Mucosa of gallbladder (tissue), 1 donor: ENCODE measurements at regions not wholly inside any gene's neighbourhood (a gene's known extent, or its start where the extent isn't known, plus 50 kb on each side); places are given as distances from the start of the nearest gene placed in this dataset.

Experiments
- DNase-seq: peaks from one replicate; pipeline ENCODE4 v3.0.0-alpha.2; 2020; ENCODE audit warnings: low spot score
- donor health status: DM: no; HTN: no; CAD: no.

DNA sequence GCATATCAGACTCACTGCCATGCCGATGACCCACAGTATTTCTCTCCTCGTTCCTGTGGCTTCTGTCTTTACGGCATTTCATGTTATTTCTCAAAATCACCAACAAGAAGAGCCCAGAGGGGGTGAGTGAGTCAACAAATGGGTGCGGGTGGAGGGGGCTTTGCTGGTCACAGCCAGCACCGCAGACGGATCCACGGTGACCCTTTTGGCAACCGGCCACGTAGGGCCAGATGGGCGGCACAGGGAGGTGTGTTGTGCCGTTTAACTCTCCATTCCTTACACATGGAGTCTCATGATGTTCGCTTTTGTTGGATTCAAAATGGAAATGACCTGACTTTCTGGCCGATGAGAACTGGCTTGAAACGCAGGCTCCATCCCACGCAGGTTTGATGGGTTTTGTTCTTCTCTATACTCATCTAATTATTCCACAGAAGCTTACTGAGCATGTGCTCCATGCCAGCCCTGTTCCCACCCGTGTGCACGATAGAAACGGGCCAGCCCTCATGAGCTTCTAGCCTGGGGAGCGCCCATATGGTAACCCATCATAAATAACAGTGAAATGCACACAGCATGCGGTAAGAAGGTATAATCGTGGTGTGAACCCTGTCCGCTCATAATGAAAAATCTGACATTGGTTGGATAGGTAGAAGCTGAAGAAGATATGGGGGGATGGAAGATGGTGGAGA is 319.9 kb downstream of the BRD1 start:
- no peak for DNase-seq

DNA sequence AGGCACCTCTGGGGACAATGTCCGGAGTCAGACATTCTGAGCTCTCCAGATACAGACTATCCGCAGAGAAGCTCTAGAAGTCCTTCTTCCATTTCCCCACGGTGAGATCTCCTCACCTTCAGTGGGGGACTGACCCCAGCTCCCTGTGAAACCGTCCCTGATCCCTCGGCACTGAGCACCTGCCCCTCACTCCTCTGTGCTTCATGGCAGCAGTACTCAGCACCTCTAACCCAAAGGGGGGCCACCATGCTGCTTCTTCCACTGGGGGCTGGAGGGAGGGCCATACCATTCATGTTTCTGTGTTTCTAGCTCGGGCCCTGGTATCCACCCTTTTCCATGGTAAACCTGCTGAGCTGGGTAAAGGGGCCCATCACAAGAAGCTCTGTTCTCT is 321.7 kb downstream of the BRD1 start:
- no peak for DNase-seq

DNA sequence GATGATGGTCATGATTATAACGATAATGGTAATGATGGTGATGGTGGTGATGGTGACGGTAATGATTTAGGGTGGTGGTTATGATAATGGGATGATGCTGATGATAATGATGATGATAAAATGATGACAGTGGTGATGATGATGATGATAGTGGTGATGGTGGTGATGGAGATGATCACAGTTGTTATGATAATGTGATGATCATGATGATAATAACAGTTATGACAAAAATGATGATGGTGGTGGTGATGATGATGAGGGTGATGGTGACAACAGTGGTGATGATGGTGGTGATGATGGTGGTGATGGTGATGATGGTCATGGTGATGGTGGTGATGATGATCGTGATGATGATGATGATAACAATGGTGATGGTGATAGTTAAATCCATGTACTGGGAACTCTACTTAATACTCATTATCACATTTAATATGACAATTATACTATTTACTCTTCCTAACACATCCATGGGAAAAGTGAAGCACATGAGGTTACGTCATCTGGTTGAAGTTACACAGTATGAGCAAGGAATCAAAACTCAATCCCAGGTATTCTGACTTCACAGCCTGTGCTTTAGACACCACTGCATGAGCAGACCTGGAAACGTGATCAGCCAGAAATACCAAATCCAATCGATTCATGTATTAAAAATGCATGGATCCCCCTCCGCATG is 322.2 kb downstream of the BRD1 start:
- no peak for DNase-seq

DNA sequence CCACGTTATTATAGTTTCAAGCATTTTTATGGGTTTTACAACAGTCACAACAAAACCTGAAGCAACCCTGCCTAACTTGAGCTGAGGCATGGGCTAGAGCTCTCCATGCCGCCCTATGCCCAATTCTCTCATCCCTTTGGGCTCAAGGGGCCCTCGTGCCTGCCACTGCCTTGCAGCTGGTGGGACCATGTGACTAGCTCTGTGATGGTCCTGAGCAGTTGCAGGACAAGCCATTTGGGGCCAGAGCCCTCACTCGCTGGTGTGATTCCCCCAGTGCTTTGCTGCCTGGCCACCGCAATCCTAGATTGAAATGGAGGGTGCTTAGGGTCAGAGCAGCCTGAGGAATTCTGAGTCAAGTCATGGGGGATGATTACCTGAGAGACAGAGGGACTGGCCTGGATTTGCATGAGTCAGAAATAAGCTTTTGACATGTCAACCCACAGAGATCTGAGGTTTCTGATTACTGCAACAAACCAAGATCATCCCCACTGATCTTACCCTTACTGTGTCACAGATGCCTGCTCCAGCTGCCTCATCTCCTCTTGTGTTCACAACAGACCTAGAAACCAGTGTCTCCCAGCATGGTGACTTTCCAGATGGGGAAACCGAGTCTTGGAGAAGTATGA is 323.7 kb downstream of the BRD1 start:
- DNase-seq, result no peak

DNA sequence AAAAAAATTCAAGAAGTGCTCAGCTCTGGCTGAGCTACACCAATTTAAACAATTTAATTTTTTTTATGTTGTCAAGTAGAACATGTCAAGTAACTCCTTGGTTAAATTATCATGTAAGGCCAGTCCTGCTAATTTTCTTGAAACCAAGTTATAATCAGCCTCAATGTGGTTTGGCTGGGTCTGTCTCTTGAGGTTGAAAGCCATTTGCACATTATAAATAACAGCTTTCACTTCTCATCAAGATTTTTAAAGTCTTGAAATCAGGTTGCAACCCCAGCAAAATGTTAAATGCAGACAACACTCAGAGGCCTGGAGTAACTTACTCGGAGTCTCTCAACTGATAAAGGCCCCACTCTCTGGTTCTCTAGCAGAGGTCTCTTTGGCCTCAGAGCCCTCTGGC is 324.4 kb downstream of the BRD1 start:
- no peak for DNase-seq

DNA sequence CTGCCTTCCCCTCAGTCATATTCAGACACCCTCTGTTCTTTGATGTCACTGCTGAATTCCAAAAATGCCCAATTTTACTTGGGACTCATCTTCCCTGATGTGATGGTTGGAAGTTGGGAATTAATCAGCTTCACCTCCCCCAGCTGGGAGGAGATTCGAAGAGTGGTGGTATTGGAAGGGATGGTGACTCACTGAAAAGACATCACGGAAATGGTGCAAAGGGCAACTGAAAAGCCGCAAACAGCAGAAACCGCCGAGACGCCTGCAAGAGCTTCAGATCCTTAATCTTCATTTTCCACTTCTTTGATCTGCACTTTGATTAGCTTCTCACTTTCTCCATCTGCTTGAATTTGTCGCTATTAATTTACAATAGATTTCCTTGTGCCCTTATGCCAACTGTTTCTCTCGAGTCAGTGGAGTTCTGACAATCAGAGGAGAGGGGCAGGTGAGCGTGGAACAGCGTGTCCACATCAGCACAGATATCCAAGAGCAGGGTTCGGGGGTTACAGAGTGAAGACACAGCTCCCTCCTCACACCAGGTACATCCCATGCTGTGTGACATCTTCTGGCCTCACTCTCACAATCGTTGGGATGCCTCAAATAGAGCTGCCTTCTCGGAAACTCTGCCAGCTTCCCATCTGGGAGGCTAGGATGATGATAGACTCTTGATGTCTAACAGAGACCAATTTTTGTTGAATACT is 325.4 kb downstream of the BRD1 start:
- DNase-seq, result no peak

DNA sequence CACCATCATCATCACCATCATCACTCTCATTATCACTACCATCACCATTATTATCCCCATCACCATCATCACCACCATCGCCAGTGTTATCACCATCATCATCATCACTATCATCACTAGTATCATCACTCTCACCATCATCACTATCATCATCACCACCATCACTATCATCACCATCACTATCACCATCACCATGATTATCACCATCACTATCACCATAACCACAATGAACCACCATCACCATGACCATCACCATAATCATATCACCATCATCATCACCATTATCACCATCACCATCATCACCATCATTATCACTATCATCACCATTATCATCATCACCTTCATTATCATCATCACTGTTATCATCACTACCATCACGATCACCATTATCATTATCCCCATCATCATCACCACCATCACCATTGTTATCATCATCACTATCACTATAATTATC is 326.7 kb downstream of the BRD1 start:
- DNase-seq, result no peak

DNA sequence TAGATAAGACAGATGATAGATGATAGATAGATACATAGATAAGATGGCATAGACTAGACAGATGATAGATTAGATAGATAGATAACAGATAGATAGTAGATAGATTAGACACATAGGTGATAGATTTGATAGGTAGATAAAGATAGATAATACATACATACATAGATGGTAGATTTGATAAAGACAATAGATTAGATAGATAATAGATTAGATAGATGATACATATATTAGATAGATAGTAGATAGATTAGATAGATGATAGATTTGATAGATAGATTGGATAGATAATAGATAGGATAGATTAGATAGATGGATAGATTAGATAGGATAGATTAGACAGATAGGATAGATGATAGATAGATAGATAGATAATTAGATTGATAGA is 327.6 kb downstream of the BRD1 start:
- no peak for DNase-seq

DNA sequence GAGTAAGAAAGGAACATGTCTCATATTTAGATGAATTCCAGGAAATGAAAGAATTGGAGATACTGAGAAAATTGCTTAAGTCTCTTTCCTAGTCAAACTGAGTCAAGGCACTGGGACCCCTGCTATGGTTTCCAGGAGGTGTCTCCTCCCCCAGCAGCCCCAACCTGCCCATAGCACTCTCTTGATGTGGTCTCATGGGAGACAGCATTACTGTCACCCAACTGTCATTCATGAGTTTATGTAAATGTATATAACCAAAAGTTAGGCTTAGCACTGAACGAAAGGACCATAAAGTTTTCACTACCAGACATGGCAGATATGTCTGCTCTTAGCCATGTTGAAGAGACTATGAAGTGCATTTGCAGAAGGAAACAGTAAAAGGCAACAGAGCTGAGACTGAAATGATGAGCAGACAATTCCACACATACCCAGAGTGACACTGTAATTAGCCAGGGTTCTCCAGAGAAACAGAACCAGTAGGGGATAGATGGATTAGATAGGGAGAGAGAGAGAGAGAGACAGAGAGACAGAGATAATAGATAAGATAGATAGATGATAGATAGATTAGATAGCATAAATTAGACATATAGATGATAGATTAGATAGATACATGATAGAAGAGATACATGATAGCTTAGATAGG is 328.1 kb downstream of the BRD1 start:
- no peak for DNase-seq

DNA sequence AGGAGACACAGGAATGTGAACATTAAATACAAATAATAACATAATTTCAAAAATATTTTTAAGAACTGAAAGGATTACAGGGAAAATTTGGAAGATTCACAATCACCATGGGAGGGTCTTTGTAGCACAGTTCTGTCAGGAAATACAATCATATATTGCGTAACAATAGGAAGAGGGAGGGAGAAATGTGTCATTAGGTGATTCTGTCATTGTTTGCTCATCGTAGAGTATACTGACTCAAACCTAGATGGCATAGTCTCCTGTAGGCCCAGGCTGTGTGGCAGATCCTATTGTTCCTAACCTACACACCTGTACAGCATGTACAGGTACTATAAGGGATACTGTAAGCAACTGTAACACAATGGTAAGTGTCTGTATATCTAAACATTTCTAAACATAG is 330.4 kb downstream of the BRD1 start:
- DNase-seq, result no peak

DNA sequence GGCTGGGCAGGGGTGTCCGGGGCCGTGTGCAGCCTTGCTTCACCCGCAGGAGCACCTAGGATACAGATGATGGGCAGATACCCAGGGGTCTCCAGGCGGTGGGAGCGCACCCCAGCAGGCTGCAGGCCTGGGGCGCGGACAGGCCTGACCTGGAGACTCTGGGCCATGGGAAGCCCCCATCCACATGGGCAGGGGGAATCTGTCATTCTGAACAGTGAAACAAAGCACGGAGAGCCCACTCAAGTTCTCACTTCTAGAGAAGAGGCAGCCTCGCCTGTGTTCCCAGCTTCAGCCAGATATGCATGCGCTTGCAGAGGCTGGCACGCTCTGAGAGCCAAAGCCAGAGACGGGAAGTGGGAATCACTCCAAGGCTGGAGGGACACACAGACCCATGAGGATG is 333.1 kb downstream of the BRD1 start:
- no peak for DNase-seq

DNA sequence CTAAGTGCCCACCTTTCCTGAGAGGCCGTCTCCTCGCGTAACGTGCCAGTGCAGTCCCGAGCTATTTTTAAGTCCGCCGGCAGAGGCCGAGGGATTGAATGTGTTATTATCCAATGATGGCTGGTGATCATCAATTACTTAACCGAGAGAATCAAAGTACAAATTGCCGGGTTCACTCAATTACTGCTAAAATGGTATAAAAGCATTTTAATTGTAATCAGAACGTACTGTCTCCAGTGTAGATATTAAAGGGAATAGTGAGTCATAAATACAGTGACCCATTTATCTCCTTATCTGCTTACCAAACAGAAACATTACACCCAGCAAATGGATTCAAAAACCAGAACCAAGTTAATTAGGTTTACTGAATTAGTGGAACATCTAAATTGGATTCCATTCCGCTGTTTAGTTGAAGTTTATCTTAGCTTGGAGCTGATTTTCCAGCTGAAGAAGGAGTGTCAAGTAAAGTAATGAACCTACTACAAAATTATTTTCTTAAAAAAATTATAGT is 334.9 kb downstream of the BRD1 start:
- no peak for DNase-seq

DNA sequence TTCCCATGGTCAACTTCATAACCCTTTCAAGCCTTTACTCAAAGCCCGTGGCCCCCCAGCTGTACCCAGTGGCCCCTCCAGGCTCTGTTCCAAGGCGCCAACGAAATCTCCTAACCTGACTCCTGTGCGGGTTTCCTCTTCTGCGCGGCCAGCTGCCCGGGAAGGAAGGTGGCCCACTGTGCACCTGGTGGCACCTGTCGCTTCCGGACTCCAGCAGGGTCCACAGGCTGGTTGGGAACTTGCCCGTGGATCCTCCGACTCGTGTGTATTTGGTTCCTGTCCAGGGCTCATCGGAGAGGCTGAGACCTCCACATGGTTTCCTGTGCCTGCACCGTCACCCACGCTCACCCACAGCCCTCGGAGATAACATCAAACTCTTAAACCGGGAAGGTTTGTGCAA is 335.4 kb downstream of the BRD1 start:
- no peak for DNase-seq

DNA sequence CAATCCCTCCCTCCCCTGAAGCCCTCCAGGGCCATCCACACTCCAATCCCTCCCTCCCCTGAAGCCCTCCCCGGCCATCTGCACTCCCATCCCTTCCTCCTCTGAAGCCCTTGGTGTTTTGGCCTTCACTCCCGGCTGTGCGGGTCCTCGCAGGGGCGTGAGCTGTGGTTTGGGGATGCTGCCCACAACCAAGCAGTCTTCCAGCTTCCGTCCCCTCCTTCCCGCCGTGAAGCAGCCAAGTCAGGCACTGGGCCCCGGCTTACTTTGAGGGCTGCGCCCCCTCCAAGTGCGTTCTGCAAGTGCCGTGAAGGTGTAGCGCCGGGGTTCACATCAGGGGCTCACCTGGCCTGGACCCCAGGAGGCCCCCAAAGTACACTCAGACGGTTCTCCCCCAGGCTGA is 335.9 kb downstream of the BRD1 start:
- no peak for DNase-seq

DNA sequence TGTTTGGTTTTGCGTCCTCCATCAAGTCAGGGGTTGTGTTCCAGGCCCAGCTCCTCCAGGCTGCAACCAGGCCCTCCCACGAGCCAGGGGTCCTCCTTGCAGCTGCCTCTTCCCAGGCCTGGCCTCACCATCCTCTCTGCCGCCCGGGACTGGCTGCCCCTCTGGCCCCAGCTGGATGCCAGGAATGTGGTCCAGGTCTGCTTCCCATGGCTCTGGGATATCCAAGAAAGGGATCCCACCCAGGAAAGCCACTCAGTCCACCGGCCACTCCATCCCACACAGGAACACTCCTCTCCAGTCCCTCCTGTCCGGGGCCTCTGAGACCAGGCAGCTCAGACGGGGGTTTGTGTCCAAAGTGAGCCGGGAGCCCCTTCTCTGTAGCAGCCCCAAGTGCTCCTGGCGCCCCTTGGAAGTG is 336.4 kb downstream of the BRD1 start:
- DNase-seq, result no peak

DNA sequence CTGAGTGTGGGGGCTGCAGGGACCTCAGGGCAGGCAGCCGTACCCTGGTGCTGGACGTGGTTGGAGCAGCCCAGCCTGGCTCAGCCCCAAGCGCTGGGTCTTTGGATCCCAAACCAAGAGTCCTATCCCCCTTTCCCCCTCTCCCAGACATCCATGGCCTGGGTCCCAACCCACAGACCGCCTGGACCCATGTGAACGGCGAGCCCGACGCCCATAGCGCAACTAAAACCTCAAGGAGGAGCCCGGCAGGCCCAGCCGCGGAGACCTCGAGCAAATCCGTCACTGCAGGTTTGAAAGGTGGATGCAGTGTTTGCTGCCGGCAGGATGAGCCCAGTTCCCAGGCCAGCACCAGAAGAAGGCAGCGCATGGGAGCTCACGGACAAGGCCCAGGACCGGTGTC is 337.0 kb downstream of the BRD1 start:
- DNase-seq, result no peak

DNA sequence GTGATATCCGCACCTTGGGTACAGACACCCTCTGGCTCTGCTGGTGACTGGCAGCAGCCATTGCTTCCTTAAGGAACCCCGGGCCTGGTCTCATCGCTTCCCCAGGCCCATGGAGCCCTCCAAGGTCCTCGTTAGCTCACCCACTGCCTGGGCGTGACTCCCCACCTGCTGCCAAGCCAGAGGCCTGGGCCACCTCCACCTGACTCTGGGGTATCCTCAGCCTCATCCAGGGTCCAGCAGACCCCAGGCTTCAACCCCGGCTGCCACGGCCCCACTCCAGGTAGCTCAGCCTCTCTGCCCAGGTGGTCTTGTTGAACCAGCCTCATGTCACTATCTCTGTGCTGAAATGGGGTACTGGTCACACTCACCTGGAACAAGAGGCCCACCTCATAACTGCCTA is 337.9 kb downstream of the BRD1 start:
- DNase-seq, result no peak

DNA sequence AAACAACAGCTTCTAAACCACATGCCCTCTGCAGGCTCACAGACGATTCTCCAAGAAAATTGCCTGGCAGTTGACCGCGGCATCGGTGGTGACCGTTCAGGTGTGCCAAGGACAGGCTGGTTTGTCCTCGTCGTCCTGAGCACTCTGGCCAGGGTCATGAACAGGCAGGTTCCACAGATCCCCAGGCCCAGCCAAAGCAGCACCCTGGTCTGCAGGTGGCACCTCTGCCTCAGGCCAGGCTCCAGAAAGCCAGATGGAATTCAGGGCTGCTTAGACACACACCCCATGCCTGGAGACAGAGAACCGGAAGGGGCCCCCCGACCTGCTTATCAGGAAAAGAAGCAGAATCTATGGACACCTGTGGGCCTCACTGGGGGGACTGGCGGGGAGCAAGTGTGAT is 338.7 kb downstream of the BRD1 start:
- no peak for DNase-seq

DNA sequence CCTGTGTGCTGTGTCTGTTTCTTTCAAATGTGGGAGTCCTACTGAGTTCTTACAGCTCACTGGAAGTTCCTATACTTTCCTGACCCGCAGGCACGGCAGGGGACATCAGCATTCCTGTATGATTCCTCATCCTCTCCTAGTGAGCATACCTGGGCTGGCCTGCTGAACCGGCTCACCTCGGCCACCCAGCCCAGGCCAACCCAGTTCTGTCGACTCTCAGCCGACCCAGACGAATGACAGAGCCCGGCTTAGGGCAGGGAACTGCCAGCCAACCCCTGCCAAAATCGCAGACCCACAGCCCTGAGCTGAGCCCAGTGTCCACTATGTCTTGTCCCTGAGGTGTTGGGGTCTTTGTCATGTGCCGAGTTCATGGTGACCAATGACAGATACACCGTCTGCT is 339.7 kb downstream of the BRD1 start:
- no peak for DNase-seq

DNA sequence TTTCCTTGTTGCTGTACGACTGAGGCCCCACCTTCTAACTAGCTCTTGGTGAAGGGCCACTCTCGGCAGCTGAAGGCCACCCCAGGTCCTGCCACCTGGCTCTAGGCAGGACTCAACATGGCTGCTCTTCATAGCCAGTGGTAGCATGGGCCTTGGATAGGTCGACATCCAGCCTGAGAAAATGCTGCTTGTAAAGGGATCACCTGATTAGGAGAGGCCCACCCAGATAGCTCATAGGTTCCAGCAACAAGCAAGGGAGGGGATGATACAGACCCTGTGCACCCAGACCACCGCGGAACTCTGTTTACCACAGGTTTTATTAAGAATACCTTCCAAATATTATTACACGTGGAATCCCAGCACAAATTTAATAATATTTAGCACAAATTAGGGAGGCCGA is 341.4 kb downstream of the BRD1 start:
- no peak for DNase-seq

DNA sequence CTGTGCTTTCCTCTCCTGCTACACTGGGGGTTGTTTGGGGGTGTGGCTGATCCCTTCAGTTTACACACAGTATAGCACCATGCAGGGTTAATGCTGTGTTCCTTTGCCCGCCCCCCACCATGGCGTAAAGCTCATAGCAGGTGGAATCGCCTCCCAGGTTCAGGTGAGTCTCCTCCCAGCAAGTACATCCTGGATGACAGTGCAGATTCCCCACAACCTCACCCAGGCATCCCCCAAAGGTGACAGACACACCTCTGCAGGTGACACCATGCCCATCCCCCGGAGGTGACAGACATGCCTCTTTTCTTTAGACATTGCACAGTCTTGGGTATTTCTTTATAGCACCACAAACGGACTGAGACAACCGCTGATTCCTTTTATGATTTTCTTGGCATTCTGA is 343.7 kb downstream of the BRD1 start:
- DNase-seq, result no peak

DNA sequence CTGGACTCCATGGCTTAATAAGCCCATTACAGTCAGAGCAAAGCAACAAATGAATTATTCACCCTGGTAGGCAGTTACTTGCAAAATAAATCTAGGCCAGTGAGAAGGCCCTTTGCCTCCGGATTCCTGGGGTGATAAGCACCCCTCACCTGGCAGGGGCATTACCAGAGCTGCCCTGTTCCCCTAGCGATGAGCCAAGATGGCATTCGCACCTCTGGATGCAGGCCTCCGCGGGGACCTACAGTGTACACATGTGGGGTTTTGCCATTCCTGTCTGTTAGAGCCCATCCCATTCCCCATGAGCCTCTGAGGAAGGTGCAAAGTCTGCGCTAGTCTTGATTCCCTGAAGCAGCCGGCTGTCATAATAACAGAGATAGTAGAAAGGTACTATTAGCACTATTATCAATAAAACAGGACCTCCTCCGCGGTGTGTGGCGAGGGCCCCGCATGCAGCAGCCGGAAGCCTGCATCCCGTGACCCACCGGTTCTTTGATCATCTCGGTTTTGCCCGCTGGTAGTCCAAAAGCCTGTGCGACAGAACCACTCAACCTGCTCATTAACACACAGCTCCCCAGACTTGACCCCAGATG is 344.3 kb downstream of the BRD1 start:
- DNase-seq, result no peak
